H54 (cell line): ENCODE measurements at regions not wholly inside any gene's neighbourhood (a gene's known extent, or its start where the extent isn't known, plus 50 kb on each side); places are given as distances from the start of the nearest gene placed in this dataset.
"Not testable (repeated sequence)": the region's sequence is repeated elsewhere in the genome, so short reads cannot be mapped to it uniquely, and the experiment has no call there.

Experiments used
- DNase-seq: peaks from one replicate; pipeline ENCODE4 v3.0.0; 2011; ENCODE audit warnings: low spot score, mixed read lengths; ENCODE audit not compliant: insufficient read length
- FAIRE-seq: peaks from 3 replicates; lab custom pipeline; 2011; peaks lifted over from hg19 to GRCh38; lab: Jason Lieb, UNC
- POLR2A ChIP-seq: IDR thresholded peaks from 2 replicates; pipeline ENCODE4 v1.6.1; 2011; ENCODE audit warnings: low read depth, mild to moderate bottlenecking, low read length

- DNase-seq (no peak), FAIRE-seq (no peak)
- TF ChIP-seq POLR2A: no peak
Observed at GRCh38 chr16:22653876-22654275, 143.2 kb downstream of the NPIPB5 start.

GRCh38 chr16:22656573-22656972, 145.9 kb downstream of the NPIPB5 start:
- DNase-seq, FAIRE-seq: not testable (repeated sequence)

- FAIRE-seq (no peak), DNase-seq (no peak)
- TF ChIP-seq POLR2A: no peak
Observed at GRCh38 chr16:22659933-22660332, 149.2 kb downstream of the NPIPB5 start.

- no peak for FAIRE-seq
- DNase-seq: no peak
- no peak for TF ChIP-seq POLR2A
Observed at GRCh38 chr16:22660441-22661160, 149.9 kb downstream of the NPIPB5 start.

- no peak for TF ChIP-seq POLR2A
- DNase-seq: no peak
- no peak for FAIRE-seq
Observed at GRCh38 chr16:22661161-22661647, 150.5 kb downstream of the NPIPB5 start.

- DNase-seq, FAIRE-seq: not testable (repeated sequence)
Observed at GRCh38 chr16:22662958-22663357, 151.0 kb upstream of the HS3ST2 start.

GRCh38 chr16:22663389-22664064, 150.4 kb upstream of the HS3ST2 start:
- FAIRE-seq (no peak), DNase-seq (no peak)
- no peak for TF ChIP-seq POLR2A

- FAIRE-seq (no peak), DNase-seq (no peak)
- TF ChIP-seq POLR2A: no peak
Observed at GRCh38 chr16:22664132-22664531, 149.8 kb upstream of the HS3ST2 start.

GRCh38 chr16:22664561-22664997, 149.4 kb upstream of the HS3ST2 start:
- no peak for DNase-seq
- no peak for FAIRE-seq
- no peak for TF ChIP-seq POLR2A

GRCh38 chr16:22665048-22665797, 148.7 kb upstream of the HS3ST2 start:
- DNase-seq: no peak
- no peak for TF ChIP-seq POLR2A
- FAIRE-seq: no peak

- DNase-seq: no peak
- TF ChIP-seq POLR2A: no peak
- FAIRE-seq: no peak
Observed at GRCh38 chr16:22665803-22666202, 148.2 kb upstream of the HS3ST2 start.

- DNase-seq (no peak), FAIRE-seq (no peak)
- TF ChIP-seq POLR2A: no peak
Observed at GRCh38 chr16:22668318-22668717, 145.6 kb upstream of the HS3ST2 start.

- DNase-seq (no peak), FAIRE-seq (no peak)
- TF ChIP-seq POLR2A: no peak
Observed at GRCh38 chr16:22670044-22670536, 143.9 kb upstream of the HS3ST2 start.

- FAIRE-seq (no peak), DNase-seq (no peak)
- TF ChIP-seq POLR2A: no peak
Observed at GRCh38 chr16:22670551-22671041, 143.4 kb upstream of the HS3ST2 start.
